SKM-1 (cell line): ENCODE measurements at regions not wholly inside any gene's neighbourhood (a gene's known extent, or its start where the extent isn't known, plus 50 kb on each side); places are given as distances from the start of the nearest gene placed in this dataset.

Experiments
- DNase-seq: peaks from one replicate; lab custom pipeline; 2025; ENCODE audit not compliant: unreplicated experiment; lab: John Stamatoyannopoulos, UW

- no peak for DNase-seq
Observed at GRCh38 chr1:208298593-208299269, 54.5 kb upstream of the PLXNA2 start.

GRCh38 chr1:208300084-208300770 is 56.0 kb upstream of the PLXNA2 start:
- DNase-seq: no peak

DNA sequence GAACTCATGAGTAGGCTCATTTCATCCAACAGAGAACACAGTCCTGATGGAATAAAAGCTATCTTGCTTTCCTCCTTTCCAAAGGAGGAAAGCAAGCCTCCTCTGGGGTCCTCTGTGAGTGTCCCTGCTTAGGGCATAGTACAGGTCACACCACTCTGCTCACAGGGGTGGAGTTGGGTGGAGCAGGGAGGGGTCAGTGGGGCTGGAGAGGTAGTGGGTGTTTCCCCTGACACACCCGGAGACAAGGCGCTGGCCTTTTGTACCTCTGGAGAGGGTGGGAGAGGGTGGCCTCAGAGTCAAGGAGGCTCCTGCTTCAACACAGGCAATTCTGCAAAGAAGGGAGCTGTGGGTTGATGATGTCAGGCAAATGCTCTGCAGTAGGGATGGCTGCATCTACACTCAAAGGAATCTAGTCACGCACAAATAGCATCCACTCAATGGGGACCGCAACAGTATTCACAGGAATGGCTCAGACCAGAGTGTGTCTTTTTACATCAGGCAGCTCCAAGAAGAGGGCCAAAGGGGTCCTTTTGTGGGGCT is 58.6 kb upstream of the PLXNA2 start:
- DNase-seq: no peak

- DNase-seq: no peak
Observed at GRCh38 chr1:208303743-208304712, 59.8 kb upstream of the PLXNA2 start.

- no peak for DNase-seq
Observed at GRCh38 chr1:208308221-208308620, 64.0 kb upstream of the PLXNA2 start.

- no peak for DNase-seq
Observed at GRCh38 chr1:208309771-208310170, 65.6 kb upstream of the PLXNA2 start.

DNA sequence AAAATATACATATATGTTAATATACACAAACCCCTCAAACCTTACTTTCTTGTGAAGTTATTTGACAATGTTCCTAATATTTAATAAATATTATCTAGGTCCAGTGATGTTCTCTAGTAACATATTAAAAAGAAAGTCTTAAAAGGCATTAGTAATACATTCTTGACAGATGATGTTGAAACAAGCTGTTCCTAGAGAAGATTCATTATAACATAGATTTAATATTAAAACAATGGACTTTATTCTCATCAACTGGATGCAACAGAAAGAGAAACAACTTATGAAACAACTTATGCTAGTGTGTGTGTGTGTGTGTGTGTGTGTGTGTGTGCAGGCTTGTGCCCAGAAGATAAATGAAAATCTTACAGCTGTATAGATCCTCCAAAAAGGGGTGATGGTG is 68.5 kb upstream of the PLXNA2 start:
- DNase-seq: no peak

GRCh38 chr1:208314431-208314830 is 70.2 kb upstream of the PLXNA2 start:
- DNase-seq: no peak

DNA sequence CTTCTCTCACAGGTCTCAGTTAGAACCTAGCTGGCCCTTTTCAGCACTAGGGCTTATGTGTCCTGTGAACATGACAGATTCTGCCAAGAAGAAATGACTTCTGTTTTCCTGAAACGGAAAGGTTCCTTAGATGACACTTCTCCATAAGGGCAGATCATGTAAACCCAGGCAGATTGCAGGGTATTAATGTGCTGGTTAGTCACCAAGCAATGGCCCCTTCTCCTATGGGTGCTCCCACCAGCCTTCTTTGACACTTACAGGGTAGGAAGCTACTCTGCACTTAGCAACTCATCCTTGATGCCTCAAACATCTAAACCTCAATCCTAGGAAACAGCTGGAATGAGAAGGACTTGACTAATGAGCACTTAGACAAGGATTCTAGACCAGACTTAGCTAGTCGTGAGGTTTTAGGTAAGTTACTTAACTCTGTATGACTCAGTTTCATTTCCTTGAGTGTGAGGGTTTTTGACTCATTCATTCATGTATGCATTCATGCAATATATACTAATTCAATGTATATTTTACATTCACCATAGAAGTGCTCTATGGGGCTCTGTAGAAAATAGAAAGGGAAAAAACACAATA is 74.1 kb upstream of the PLXNA2 start:
- no peak for DNase-seq

DNA sequence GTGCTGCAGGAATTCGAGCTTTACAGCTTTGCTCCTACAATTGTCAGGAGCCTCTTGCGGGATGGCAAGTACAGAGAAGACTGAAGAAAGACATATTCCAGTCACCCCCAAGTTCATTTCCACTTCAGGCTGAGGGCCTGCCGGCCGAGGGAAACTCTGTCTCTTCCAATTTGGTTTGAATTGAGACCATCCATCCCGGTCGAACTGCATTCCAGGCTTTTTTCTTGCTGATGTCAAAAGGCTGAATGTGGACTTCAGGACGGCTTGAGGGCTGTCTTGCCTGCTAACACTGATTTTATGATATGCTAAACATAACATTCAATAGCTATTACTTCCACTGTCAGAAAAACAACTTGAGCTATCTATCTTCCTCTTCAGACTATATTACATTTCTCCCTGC is 79.8 kb upstream of the PLXNA2 start:
- DNase-seq: no peak

- no peak for DNase-seq
Observed at GRCh38 chr1:208326033-208326432, 81.8 kb upstream of the PLXNA2 start.

- no peak for DNase-seq
Observed at GRCh38 chr1:208329300-208329699, 85.1 kb upstream of the PLXNA2 start.

GRCh38 chr1:208332036-208332773 is 88.0 kb upstream of the PLXNA2 start:
- no peak for DNase-seq

- no peak for DNase-seq
Observed at GRCh38 chr1:208332774-208333126, 88.6 kb upstream of the PLXNA2 start.

- DNase-seq: no peak
Observed at GRCh38 chr1:208333676-208334075, 89.5 kb upstream of the PLXNA2 start.

GRCh38 chr1:208335371-208336136 is 91.4 kb upstream of the PLXNA2 start:
- DNase-seq: no peak

GRCh38 chr1:208336137-208336518 is 91.9 kb upstream of the PLXNA2 start:
- no peak for DNase-seq

- DNase-seq: no peak
Observed at GRCh38 chr1:208339911-208340310, 95.7 kb upstream of the PLXNA2 start.

DNA sequence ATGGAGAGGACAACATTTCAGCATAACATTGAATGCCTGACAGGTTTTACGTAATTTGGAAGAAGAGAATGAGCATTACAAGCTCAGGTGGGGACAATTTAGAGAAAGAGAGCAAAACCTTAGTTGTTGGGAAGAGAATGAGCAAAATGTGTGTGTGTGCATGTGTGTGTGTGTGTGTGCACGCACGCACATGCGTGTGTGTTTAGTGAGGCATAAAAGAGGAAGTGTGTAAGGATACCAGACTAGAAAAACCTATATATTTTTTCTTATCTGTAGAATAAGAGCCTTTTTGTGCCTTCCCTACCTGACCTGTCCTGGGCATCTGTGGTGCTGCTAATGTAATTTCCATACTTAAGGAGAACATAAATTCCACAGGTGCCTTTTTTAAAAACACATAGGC is 99.0 kb upstream of the PLXNA2 start:
- DNase-seq: no peak
